GM18861 (cell line): ENCODE measurements at regions not wholly inside any gene's neighbourhood (a gene's known extent, or its start where the extent isn't known, plus 50 kb on each side); places are given as distances from the start of the nearest gene placed in this dataset.

Source experiments
- ATAC-seq: cut with Tn5 transposase; IDR thresholded peaks from one replicate; pipeline ENCODE4 v1.9.1; 2021; ENCODE audit not compliant: unreplicated experiment

DNA sequence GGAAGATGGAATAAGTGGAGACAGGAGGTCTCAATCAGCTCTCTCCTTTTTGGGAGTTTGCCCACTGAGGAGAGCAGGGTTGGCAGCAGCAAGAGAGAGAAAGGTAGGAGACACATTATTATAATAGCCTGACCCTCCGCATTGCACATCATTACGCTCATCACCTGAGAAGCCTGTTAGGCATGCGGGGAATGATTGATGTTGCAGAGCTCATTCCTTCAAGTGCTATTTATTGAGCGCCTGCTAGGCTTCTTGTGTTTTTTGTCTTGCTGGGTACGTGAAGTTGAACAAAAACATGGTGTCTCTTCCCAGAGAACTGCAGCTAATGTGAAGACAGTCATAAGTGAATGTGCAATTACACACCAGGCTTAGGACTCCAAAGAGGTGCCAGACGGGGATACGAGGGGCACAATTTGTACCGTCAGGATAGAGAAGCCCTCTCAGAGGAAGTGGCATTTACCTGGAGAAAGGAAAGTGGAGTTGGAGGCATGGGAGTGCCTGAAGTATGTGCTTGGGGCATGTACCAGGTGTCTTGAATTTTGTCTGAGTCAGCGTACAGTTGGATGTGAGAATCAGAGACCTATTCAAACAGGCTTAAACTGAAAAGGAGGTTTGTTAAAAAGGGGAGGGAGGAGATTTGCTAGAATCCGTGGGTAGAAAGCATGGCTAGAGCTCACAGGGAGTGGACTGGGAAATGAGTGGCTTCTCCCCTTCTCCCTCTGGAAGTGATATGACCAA, 90.2 kb upstream of the SOD3 start:
- ATAC-seq: no peak

DNA sequence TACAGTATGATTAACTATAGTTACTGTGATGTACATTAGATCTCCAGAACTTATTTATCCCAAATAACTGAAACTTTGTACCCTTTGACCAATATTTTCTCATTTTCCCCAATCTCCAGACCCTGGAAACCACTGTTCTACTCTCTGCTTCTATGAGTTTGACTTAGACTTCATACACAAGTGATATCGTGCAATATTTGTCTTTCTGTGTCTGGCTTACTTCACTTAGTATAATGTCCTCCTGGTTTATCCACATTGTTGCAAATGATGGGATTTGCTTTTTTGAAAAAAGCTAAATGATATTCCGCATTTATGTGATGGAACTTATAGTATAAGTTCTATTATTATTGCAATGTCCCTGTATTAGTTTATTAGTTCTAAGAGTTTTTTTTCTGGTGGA, 81.8 kb upstream of the SOD3 start:
- ATAC-seq: no peak

DNA sequence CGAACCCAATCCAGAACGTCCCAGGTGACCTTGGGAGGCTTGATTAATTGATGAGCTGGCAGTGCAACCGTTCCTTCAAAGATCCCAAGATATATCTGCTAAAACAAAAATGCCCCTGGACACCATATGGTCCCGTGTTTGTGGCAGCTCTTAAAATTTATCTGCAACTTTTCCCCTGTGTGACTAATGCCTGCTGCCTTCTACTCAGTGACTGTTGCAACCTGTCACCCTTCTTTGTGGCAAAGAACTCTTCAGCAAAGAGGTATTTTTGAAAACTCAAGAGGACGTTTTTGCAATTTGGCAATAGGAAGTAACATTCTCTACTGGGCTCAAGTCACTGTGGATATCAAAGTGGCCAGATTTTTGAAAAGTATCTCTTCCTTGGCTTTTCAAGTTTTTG, 75.8 kb upstream of the SOD3 start:
- ATAC-seq: no peak

DNA sequence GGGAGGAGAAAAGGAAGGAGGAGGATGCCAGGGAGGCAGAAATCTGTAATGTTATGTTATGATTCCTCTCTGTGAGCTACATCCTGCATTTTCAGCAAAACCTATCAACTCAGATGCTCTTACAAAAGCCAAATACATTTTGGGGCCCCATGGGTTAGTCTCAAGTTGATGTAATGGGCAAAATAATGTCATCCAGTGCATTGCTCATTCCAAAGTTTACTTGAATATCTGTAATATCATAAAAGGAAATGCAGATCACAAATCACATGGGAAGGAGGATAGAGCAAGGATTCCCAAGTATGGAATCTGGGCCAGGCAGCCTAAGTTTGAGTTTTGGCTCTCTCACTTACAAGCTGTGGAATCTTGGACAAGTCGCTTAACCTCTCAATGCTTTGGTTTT, 74.9 kb upstream of the SOD3 start:
- no peak for ATAC-seq

DNA sequence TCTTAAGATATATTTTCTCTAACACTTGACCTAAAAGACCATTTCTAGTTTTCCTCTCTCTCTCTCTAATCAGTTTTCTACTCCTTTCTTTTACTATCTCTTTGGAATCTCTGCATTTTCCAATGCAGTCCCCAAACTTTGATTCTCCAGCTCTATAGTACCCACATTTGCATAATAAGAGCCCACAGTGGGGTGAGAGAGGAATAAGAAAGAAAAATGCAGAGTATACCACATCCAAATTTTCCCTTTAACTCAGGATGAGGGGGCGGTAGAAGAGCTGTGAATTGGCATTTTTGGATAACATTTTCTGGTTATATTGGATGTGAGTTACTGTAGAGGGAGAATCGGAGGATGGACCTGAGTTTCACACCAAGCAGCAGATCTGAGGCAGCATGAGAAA, 74.4 kb upstream of the SOD3 start:
- ATAC-seq: no peak

DNA sequence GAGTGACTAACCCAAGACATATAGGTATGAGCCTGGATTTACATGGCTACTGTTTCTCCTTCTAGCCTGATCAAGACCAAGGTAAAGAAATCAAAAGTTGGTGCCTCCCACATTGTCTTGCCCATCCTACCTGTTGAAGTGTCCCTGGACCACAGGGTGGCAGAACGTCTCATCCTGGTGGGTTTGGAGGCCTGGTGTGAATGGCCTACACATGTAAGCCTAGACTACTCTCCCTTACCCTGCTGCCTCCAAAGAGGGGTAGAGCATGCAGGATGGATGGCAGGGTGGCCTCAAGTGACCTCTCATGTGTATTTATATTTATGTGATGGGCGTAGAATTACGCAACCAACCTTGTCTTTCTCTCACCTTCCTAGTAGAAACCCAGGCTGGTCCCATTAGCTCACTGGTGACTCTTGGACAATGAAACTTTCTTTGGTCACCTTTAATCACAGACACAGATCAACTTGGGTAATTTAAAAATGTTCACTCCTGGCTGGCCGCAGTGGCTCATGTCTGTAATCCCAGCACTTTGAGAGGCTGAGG, 73.3 kb upstream of the SOD3 start:
- no peak for ATAC-seq

DNA sequence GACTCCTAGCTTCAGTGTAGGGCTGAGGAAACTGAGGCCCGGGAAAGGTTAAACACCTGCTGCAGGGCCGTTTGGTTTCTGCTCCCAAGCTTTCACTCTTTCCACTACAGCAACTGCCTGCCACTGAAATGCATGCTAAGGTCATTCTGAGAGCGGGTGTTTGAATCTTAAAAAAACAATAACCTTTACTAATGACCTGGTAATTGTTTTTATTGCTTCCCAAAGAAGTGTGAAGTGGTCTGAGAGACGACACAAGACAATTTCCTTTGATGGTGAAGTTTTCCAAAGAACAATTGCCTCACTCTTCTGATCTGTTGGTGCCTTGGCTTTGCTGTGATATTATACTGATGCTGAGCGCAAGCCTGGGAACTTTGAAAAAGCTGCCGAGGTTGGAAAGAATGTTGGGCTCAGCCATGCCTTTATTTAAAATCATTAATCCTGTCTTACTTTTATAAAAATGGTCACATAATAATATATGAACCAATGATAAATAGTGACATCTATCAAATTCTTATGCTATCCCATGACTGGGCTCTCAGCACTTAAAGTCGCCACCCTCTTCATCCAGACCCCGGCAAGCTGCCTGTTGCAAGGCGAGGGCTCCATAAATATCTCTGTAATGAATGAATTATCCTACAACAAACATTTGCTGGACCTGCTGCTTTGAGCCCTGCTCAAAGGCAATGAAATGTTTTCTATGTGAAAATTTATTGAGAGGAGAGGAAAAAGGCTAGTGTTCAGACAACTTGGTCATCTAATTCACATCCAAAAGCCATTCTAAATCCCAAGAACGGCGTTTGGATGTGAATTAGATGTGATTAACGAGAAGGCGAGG, 67.8 kb upstream of the SOD3 start:
- ATAC-seq: no peak

DNA sequence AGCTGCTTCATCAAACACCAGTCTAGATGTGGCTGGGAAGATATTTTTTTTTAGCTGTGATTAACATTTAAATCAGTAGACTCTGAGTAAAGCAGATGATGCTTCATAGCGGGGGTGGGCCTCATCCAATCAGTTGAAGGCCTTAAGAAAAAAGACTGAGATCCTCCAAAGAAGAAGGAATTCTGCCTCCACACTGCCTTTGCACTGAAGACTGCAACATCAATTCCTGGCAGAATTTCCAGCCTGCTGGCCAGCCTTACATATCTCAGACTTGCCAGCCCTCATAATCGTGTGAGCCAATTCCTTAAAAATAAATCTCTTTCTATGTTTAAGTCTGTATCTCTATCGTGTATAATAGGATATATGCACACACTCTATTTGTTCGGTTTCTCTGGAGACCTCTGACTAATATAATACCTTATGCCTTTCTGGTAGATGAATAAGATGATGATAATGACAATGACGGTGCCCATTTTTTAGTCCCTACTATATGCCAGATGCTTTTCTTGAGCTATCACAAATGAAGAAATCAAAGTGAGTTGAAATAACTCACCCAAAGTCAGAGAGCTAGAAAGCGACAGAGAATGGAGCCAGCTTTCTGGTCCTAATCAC, 66.1 kb upstream of the SOD3 start:
- ATAC-seq: no peak

DNA sequence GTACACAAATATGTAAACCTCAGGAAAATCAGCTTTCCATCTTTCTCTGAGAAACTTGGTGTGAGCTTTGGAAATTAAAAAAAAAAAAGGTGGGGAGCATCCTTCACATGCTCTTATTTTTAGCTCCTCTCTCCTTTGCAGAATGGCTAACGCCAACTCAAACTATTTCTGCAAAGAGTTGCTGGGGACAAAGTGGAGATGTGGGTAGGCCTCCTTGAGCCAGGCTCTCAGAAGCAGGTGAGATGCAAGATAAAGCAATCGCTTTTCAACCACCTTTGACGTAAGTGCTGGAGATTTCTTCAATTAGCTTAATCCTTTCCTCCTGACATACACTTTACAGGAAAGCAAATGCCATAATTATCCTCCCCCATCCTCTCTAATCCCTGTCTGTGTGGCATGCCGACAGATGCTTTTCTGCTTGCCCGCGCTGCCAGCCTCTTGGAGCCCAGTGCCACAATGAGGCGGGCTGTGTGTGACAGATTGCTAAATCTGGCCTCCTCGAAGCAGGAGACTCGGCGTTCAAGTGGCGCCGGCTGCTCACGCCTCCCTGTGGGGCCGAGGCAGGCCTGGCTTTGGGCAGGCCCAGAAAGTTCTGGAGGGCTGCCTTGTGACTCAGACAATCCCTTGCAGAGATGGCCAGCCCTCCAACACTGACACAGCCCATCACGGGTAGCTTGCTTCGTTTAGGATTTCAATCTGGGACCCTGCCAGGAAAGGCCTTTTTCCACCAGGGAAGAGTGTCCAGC, 64.9 kb upstream of the SOD3 start:
- no peak for ATAC-seq

DNA sequence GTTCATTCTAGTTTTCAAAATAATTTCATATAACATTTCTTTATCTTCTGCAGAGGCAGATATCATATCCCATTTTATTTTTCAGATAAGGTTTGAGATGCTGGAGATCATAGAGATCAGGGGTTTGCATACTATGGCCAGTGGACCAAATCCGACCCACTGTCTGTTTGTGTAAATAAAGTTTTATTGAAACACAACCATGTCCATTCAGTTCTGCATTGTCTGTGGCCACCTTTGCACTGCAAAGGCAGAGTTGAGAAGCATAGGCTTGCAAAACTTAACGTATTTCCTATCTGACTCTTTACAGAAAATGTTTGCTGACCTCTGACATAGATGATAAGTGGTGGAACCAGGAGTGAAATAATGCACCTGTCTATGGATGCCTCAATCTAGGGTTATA, 63.9 kb upstream of the SOD3 start:
- no peak for ATAC-seq

DNA sequence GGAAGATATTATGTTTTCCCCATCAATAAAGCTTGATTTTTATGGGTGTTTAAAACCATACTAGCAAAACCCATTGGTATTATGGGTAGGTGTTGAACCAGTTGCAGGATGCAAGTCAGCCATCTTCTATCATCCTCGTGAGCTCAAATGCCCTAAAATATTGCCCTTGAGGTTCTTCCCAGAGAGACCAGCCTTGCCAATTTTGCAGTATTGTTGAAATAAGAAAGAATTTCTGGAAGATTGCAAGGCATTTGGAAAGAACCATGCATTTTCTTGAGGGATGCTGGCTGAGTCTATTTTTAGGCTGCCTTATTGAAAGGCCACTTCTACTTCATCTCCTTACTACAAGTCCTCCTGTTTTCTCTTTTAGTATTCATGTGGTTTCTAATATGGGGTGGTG, 60.9 kb upstream of the SOD3 start:
- no peak for ATAC-seq

DNA sequence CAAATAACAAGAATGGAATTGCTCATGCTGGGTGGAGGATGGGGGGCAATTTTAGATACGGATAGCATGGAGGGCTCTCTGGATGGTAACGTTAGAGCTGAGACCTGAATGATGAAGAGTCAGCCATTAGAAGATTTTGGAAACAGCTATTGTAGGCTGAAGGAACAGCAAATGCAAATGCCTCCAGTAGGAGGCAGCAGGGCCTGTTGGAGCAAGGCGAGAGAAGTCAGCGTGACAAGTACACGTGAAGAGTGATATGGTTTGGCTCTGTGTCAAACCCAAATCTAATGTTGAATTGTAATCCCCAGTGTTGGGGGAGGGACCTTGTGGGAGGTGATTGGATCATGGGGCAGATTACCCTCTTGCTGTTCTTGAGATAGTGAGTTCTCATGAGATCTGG, 59.3 kb upstream of the SOD3 start:
- no peak for ATAC-seq

DNA sequence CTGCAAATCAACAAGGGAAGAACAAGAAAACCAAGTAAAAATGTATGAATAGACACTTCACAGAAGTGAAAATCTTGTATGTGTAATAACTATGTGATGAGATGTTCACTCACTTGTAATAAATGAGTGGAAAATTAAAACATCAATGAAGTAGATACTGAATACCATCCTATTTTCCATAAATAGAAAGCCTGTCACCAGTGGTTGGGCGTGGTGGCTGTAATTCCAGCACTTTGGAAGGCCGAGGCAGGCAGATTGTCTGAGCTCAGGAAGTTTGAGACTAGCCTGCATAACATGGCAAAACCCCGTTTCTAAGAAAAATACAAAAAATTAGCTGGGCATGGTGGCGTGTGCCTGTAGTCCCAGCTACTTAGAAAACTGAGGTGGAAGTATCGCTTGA, 53.5 kb upstream of the SOD3 start:
- ATAC-seq: no peak

DNA sequence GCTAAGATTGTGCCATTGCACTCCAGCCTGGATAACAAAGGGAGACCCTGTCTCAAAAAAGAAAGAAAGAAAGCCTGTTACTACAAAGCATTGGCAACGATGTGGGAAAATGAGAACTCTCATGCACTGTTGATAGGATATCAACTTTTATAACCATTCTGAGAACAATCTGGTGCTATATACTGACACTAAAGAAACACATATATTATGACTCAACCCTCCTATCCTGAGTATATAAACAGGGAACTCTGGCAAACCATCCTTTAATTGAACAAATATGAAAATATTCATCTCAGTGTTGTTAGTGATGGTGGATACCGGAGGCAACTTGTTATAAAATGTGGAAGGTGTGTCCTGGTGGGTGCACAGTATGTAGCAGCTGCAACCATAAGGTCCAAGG, 53.0 kb upstream of the SOD3 start:
- no peak for ATAC-seq

DNA sequence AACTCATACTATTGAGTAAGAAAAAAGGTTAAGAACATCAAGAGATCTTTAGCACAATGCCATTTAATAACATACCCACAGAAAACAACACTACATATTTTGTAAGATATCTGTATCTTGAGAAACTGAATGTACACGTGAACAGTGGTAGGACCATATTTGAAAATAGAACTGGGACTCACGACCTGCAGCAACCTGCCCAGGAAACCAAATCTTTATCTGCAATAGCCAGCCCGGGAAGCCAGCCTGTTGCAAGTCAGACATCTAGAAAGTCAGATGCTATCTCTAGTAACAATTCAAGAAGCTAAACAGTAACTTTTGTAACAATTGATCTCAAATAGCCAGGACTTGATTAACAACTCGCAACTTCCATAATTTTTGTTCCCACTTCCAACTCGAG, 52.6 kb upstream of the SOD3 start:
- ATAC-seq: no peak

DNA sequence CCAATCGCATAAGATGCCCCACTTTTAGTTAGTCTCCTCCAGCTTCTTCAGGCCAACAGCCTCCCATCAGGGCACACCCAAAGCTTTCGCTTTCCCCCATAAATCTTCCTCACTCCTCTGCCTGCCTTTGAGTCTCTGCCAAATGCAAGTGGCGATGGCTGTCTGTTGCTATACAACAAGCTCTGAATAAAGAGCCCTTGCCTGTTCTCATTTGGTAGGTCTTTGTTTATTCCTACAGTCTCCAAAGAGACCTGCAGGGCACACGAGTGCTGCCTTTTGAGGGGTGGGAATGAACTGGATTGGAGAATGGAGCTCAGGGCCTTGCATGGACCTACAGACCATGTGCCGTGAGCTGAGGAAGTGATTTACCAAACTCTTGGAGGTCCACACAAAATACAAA, 52.2 kb upstream of the SOD3 start:
- ATAC-seq: no peak

DNA sequence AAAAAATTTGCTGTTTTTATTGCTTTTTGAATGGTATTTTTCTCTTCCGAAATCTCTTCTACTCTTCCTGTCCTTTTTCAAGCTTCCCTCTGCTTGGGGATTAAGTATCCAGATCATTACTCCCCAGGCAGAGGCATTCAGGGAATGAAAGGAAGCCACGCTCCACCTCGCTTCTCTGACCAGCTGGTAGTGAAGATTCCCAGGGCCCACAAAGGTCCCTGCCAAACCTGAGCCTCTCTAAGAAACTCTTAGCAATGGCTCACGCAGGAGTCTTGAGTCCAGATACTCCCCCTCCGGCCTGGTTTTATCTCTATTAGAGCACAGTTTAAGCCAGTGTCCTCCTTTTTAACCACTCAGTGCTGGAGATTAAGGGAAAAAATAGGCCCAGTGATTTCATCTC, 51.4 kb upstream of the SOD3 start:
- ATAC-seq: no peak

DNA sequence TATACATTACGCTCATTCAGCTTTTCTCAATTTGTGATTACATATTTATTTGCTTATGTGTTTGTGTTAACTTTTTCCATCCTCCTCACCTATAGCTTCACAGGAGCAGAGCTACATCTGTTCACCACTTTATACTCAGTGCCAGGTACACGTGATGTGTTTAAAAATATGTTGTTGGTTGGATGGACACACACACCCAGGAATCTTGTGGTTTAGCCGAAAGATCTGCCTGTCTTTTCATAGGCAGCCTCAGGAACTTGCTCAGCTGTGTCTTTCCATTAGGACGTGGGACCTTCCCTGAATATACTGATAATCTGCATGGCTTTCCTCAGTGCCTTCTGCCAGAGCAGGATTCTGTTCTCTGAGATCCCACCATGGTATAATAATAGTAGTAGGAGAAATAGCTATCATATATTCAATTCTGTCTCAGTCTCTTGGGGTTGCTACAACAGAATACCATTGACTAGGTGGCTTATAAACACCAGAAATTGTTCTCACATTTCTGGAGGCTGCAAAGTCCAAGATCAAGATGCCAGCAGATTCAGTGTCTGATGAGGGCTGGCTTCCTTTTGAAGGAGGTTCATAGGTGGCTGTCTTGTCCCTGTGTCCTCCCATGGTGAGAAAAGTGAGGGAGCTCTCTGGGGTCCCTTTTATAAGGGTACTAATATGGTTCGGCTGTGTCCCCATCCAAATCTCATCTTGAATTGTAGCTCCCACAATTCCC, 50.0 kb upstream of the SOD3 start:
- ATAC-seq: no peak
